Muscle of leg (tissue), 3 donors: ENCODE measurements at regions not wholly inside any gene's neighbourhood (a gene's known extent, or its start where the extent isn't known, plus 50 kb on each side); places are given as distances from the start of the nearest gene placed in this dataset.

Experiments used
- DNase-seq: peaks from one replicate; pipeline ENCODE4 v3.0.0; 2013
- H3K27ac ChIP-seq: one replicate; pipeline ENCODE4 v1.5.1; 2013; ENCODE audit warnings: mild to moderate bottlenecking, low read length, control low read depth
- H3K27me3 ChIP-seq: one replicate; pipeline ENCODE4 v1.6.1; 2013; ENCODE audit warnings: low read length; ENCODE audit not compliant: control insufficient read depth, insufficient read depth
- H3K36me3 ChIP-seq: one replicate; pipeline ENCODE4 v1.6.1; 2013; ENCODE audit warnings: low read length; ENCODE audit not compliant: control insufficient read depth, insufficient read depth
- H3K4me1 ChIP-seq: one replicate; pipeline ENCODE4 v1.6.1; 2013; ENCODE audit warnings: low read length; ENCODE audit not compliant: control insufficient read depth, insufficient read depth
- H3K4me3 ChIP-seq: one replicate; pipeline ENCODE4 v1.5.1; 2013; ENCODE audit warnings: low read length, control low read depth
- H3K9me3 ChIP-seq: replicated peaks from 2 replicates; pipeline ENCODE4 v1.6.1; 2013; ENCODE audit warnings: low read depth, low read length; ENCODE audit not compliant: control insufficient read depth
- WGBS: methylation state at CpG from one replicate; pipeline ENCODE4 v1.1.5; 2013; ENCODE audit warnings: missing lambda C conversion rate; ENCODE audit not compliant: insufficient coverage; 5-methylcytosine and 5-hydroxymethylcytosine counted together

DNA sequence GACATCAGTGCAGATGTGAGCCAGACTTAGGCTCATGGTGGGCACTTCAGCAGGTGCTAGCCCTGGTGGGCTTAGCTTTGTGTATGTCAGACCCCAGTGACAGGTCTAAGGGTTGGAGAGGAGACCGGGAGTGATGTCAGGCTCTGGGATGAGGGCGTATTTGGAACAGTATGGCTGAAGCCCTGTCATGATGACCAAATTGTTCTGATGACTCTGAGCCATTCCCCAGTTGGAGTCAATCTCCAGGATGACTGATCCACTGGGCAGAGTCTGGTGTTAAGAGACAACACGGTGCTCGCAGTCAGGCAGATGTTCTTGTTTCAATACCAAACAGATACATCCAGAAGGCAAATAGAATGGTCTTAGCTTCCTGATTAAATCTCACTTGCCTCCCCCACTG, 241.5 kb downstream of the SOX11 start:
- DNase-seq, result no peak
- Histone ChIP-seq H3K27ac (no peak overlapping the region), H3K36me3 (no peaks in the 10 kb centered on the region), H3K4me3 (no peak overlapping the region), H3K27me3 (peaks cover 5% of the 10 kb centered on the region), H3K4me1 (peaks cover 20% of the 10 kb centered on the region), H3K9me3 (peaks cover 2% of the 10 kb centered on the region)
- 88% methylated on average over 4 of the region's 4 CpGs for WGBS

- DNase-seq, result no peak
- H3K4me1 ChIP-seq, result peaks cover 20% of the 10 kb centered on the region
- no peaks in the 10 kb centered on the region for H3K9me3 ChIP-seq
- no peak overlapping the region for H3K4me3 ChIP-seq
- 65% methylated on average over 3 of the region's 4 CpGs for WGBS
- H3K27me3 ChIP-seq, result peaks cover 4% of the 10 kb centered on the region
- H3K27ac ChIP-seq, result no peak overlapping the region
- no peaks in the 10 kb centered on the region for H3K36me3 ChIP-seq
Observed at GRCh38 chr2:5937321-5937720, 245.1 kb downstream of the SOX11 start.

DNA sequence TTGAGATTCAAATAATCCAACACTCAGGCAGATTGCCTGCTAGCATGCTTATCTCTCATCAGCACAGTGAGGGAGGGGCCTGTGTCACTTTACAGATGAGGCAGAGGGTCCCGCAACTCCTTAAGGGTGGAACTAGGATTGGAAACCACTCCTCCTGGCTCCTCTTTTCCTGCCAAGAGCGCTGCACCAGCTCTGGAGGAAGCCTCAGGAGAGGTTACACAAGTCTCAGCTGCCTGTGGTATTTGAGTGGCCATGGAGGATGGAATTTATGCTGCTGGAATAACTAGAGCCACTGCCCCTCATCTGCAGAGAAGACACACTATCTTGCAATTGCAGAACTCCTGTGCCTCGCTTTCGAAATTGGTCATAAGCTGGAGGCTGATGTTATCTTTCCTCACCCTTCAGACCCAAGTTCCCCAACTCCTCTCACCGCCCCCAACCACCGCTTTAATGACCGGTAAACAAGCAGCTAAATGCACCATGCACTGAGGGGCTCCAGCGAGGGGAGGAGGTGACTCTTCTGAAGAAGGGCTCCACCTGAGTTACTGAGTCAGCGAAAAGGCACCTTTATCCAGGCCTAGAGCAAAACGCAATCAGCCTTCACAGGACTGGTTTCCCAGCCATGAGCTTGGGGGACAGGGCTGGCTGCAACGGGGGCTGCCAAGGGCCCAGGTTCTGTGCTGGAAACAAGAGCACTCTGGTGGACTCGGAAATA, 245.8 kb downstream of the SOX11 start:
- 54% methylated on average over 6 of the region's 12 CpGs for WGBS
- peak; percentile 37 for DNase-seq
- H3K27ac ChIP-seq, result no peak overlapping the region

DNA sequence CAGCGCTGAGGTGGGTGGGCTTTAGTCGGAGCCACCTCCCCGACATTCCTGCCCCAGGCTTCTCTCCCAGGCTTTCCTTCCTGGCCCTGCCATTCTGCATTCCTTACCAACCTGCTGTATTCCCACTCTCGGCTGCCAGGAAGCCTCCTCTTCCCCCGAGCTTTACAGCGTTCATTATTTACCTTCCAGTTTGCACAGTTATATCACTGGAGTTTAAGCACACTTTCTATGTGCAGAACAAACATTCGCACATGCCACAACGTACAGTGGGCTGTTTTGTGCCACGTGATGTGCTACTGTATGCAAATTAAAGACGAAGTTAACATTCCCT, 246.3 kb downstream of the SOX11 start:
- H3K27ac ChIP-seq, result no peak overlapping the region
- DNase-seq, result no peak
- H3K36me3 ChIP-seq, result no peaks in the 10 kb centered on the region
- 11% methylated on average over 3 of the region's 10 CpGs for WGBS
- peaks cover 14% of the 10 kb centered on the region for H3K4me1 ChIP-seq
- no peaks in the 10 kb centered on the region for H3K27me3 ChIP-seq
- no peak overlapping the region for H3K4me3 ChIP-seq
- no peaks in the 10 kb centered on the region for H3K9me3 ChIP-seq

More for the DNA sequence above, 245.8 kb downstream of the SOX11 start:
- Histone ChIP-seq H3K36me3 (no peaks in the 10 kb centered on the region), H3K4me1 (peaks cover 14% of the 10 kb centered on the region), H3K4me3 (no peak overlapping the region), H3K27me3 (no peaks in the 10 kb centered on the region), H3K9me3 (no peaks in the 10 kb centered on the region)

DNA sequence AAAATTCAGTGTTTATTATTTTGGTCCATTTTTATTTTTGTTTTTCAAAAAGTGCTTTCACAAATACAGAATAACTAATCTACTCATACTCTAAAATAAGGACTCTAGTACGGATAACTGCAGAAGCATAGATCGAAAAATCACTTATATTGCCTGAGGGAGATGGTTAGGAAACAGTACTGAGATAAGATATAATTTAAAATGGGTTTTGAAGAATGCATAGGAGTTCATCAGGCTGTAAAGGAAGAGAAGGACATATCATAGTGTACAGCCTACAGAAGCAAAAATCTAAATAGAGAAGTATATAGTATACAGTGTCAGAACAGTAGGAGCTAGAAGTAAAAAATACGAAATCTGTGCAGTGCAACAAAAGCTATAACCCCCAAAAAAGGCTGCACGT, 247.4 kb downstream of the SOX11 start:
- no peaks in the 10 kb centered on the region for H3K9me3 ChIP-seq
- no peak for DNase-seq
- no peaks in the 10 kb centered on the region for H3K27me3 ChIP-seq
- peaks cover 14% of the 10 kb centered on the region for H3K4me1 ChIP-seq
- no peaks in the 10 kb centered on the region for H3K36me3 ChIP-seq
- WGBS, result 83% methylated on average over 1 of the region's 4 CpGs
- H3K4me3 ChIP-seq, result no peak overlapping the region
- H3K27ac ChIP-seq, result no peak overlapping the region

GRCh38 chr2:5940596-5941535, 248.7 kb downstream of the SOX11 start:
- H3K27ac ChIP-seq, result no peak overlapping the region
- no peaks in the 10 kb centered on the region for H3K36me3 ChIP-seq
- H3K27me3 ChIP-seq, result no peaks in the 10 kb centered on the region
- no peak for DNase-seq
- 89% methylated on average over 6 of the region's 7 CpGs for WGBS
- no peaks in the 10 kb centered on the region for H3K9me3 ChIP-seq
- peaks cover 14% of the 10 kb centered on the region for H3K4me1 ChIP-seq
- no peak overlapping the region for H3K4me3 ChIP-seq

GRCh38 chr2:5942204-5942603, 250.0 kb downstream of the SOX11 start:
- no peaks in the 10 kb centered on the region for H3K9me3 ChIP-seq
- H3K36me3 ChIP-seq, result no peaks in the 10 kb centered on the region
- peaks cover 14% of the 10 kb centered on the region for H3K4me1 ChIP-seq
- 89% methylated on average over 6 of the region's 7 CpGs for WGBS
- H3K27ac ChIP-seq, result no peak overlapping the region
- H3K27me3 ChIP-seq, result no peaks in the 10 kb centered on the region
- DNase-seq, result no peak
- no peak overlapping the region for H3K4me3 ChIP-seq

- no peaks in the 10 kb centered on the region for H3K9me3 ChIP-seq
- no peak overlapping the region for H3K27ac ChIP-seq
- 81% methylated on average over 4 of the region's 9 CpGs for WGBS
- no peaks in the 10 kb centered on the region for H3K4me1 ChIP-seq
- peaks cover 2% of the 10 kb centered on the region for H3K27me3 ChIP-seq
- DNase-seq, result no peak
- no peak overlapping the region for H3K4me3 ChIP-seq
- no peaks in the 10 kb centered on the region for H3K36me3 ChIP-seq
Observed at GRCh38 chr2:5945742-5946141, 253.6 kb downstream of the SOX11 start.

GRCh38 chr2:5946225-5947115, 254.3 kb downstream of the SOX11 start:
- no peak for DNase-seq
- no peak overlapping the region for H3K27ac ChIP-seq
- H3K36me3 ChIP-seq, result no peaks in the 10 kb centered on the region
- WGBS, result 79% methylated on average over 2 of the region's 15 CpGs
- peaks cover 2% of the 10 kb centered on the region for H3K27me3 ChIP-seq
- no peaks in the 10 kb centered on the region for H3K4me1 ChIP-seq
- H3K9me3 ChIP-seq, result no peaks in the 10 kb centered on the region
- H3K4me3 ChIP-seq, result no peak overlapping the region

DNA sequence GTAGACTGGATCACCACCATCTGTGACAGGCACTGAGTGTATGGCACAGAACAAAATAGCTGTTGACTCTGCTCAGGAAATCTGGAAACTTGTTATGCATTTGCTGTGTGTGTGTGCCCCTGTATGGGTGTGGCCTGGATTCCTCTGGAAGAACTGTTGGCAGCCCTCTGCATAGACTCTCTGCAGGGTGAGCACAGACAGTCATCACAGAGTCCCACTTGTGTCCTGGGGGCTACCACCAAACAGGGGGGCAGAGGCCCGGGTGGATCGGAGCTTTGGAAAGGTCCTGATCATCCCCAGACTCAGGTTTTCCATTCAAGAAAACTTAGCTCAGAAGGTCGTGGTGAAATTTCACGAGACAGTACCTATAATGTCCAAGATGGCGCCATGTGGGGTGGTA, 258.6 kb downstream of the SOX11 start:
- 76% methylated on average over 2 of the region's 5 CpGs for WGBS

More for the DNA sequence above, 258.6 kb downstream of the SOX11 start:
- H3K4me3 ChIP-seq, result no peak overlapping the region
- H3K9me3 ChIP-seq, result no peaks in the 10 kb centered on the region
- H3K27ac ChIP-seq, result no peak overlapping the region
- no peaks in the 10 kb centered on the region for H3K4me1 ChIP-seq
- DNase-seq, result no peak
- peaks cover 2% of the 10 kb centered on the region for H3K27me3 ChIP-seq
- no peaks in the 10 kb centered on the region for H3K36me3 ChIP-seq
